CD4-positive, alpha-beta T cell (primary cell): ENCODE measurements at regions not wholly inside any gene's neighbourhood (a gene's known extent, or its start where the extent isn't known, plus 50 kb on each side); places are given as distances from the start of the nearest gene placed in this dataset.

Experiments used
- ATAC-seq: fragments of 200-7000 bp; cut with Tn5 transposase; one replicate; pipeline ENCODE4 v1.10.0; 2022; ENCODE audit warnings: mild to moderate bottlenecking; ENCODE audit not compliant: poor library complexity
- CTCF ChIA-PET: fragments of 350-600 bp; sonication (Branson Sonifier 250); formaldehyde crosslinking; loops from one replicate; lab custom pipeline; 2021; ENCODE audit warnings: antibody characterized with exemption, inconsistent platforms; lab: Charles Lee
- POLR2A ChIA-PET: fragments of 350-600 bp; sonication (Branson Sonifier 250); formaldehyde crosslinking; loops from one replicate; lab custom pipeline; 2021; ENCODE audit warnings: antibody characterized with exemption, inconsistent platforms; lab: Charles Lee
- DNase-seq, 14 experiments: peaks; one replicate each; pipeline ENCODE4 v3.0.0-alpha.2; 2013 to 2020; ENCODE audit warnings: mixed read lengths in 2 of 14
- H3K27ac ChIP-seq, 2 donors: one replicate each; pipeline versions ENCODE4 v1.5.1 to v1.7.0; 2013; ENCODE audit warnings: low read length in 2 of 2, low read depth in 1 of 2, mild to moderate bottlenecking in 1 of 2
- H3K27me3 ChIP-seq, 2 experiments: 1 replicate in 1 of 2; 2 replicates in 1 of 2; pipeline versions ENCODE4 v1.6.1 to v1.7.0; 2013; ENCODE audit warnings: low read length in 2 of 2, control low read depth in 1 of 2, mild to moderate bottlenecking in 1 of 2, moderate library complexity in 1 of 2; ENCODE audit not compliant: insufficient read depth in 2 of 2, control insufficient read depth in 1 of 2
- H3K36me3 ChIP-seq: one replicate; pipeline ENCODE4 v1.6.1; 2013; ENCODE audit warnings: low read length, control low read depth; ENCODE audit not compliant: insufficient read depth
- H3K4me1 ChIP-seq: one replicate; pipeline ENCODE4 v1.6.1; 2013; ENCODE audit warnings: low read length, control low read depth; ENCODE audit not compliant: insufficient read depth
- H3K4me3 ChIP-seq: one replicate; pipeline ENCODE4 v1.5.1; 2013; ENCODE audit warnings: mild to moderate bottlenecking, low read length, moderate library complexity
- H3K9me3 ChIP-seq, 2 experiments: 1 replicate in 1 of 2; 2 replicates in 1 of 2; pipeline versions ENCODE4 v1.6.1 to v1.7.0; 2013; ENCODE audit warnings: low read length in 2 of 2, mild to moderate bottlenecking in 2 of 2, control low read depth in 1 of 2, moderate library complexity in 1 of 2; ENCODE audit not compliant: control insufficient read depth in 1 of 2, insufficient read depth in 1 of 2
- H3K27ac Mint-ChIP-seq: one replicate; pipeline ENCODE4 v1.8.0; 2020; ENCODE audit warnings: mixed read lengths
- H3K27me3 Mint-ChIP-seq: one replicate; pipeline ENCODE4 v1.8.0; 2021; ENCODE audit warnings: mixed read lengths
- H3K36me3 Mint-ChIP-seq: one replicate; pipeline ENCODE4 v1.8.0; 2021; ENCODE audit warnings: low read depth, mixed read lengths
- H3K4me1 Mint-ChIP-seq: one replicate; pipeline ENCODE4 v1.8.0; 2021; ENCODE audit warnings: low read depth, mixed read lengths
- H3K4me3 Mint-ChIP-seq: one replicate; pipeline ENCODE4 v1.8.0; 2020; ENCODE audit warnings: mild to moderate bottlenecking, mixed read lengths
- H3K9me3 Mint-ChIP-seq: one replicate; pipeline ENCODE4 v1.8.0; 2020; ENCODE audit warnings: mixed read lengths
- intact Hi-C, 2 experiments: fragments of 100-400 bp; cut with DNase I in 1 of 2; cut with micrococcal nuclease in 1 of 2; formaldehyde crosslinking; loops; one replicate each; pipeline versions ENCODE4 v1.15.1 to v1.9.0; 2023 to 2025; cut with DNase I, micrococcal nuclease
- TF ChIP-seq, protein P1 (sequence below): fragments of 200-600 bp; IDR thresholded peaks from one replicate; pipeline ENCODE4 v1.8.0; 2022; ENCODE audit warnings: antibody characterized with exemption, mild to moderate bottlenecking

DNA sequence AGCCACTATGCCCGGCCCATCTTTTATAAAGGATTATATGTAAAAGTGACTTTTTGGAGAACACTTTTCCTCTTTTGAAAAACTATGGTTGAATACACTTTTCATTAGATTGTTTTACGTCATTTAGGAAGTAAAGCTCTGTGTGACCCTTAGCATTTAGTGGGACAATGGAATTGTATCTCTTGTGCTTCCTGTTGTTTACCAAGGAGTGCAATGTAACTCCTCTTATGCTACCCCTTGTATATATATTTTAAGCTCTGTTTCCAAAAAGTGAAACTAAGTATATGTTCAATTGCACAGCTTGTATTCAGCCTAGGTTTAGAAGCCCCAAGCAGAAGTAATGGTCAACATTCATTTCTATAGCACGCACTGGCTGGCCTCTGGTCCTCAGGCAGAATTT is 183.1 kb upstream of the CITED2 start:
- Mint-ChIP-seq H3K27ac (no peak overlapping the region), H3K4me1 (no peaks in the 10 kb centered on the region), H3K4me3 (no peak overlapping the region), H3K36me3 (no peaks in the 10 kb centered on the region), H3K27me3 (no peaks in the 10 kb centered on the region), H3K9me3 (peaks cover 3% of the 10 kb centered on the region)
- intact Hi-C loops, result no loop called here
- Histone ChIP-seq H3K4me1 (no peaks in the 10 kb centered on the region), H3K9me3 (no peaks in the 10 kb centered on the region), H3K4me3 (no peak overlapping the region), H3K27me3 (no peaks in the 10 kb centered on the region), H3K27ac (no peak overlapping the region), H3K36me3 (no peaks in the 10 kb centered on the region)
- ATAC-seq (no peak), DNase-seq (no peak)
- TF ChIP-seq, protein P1, sequence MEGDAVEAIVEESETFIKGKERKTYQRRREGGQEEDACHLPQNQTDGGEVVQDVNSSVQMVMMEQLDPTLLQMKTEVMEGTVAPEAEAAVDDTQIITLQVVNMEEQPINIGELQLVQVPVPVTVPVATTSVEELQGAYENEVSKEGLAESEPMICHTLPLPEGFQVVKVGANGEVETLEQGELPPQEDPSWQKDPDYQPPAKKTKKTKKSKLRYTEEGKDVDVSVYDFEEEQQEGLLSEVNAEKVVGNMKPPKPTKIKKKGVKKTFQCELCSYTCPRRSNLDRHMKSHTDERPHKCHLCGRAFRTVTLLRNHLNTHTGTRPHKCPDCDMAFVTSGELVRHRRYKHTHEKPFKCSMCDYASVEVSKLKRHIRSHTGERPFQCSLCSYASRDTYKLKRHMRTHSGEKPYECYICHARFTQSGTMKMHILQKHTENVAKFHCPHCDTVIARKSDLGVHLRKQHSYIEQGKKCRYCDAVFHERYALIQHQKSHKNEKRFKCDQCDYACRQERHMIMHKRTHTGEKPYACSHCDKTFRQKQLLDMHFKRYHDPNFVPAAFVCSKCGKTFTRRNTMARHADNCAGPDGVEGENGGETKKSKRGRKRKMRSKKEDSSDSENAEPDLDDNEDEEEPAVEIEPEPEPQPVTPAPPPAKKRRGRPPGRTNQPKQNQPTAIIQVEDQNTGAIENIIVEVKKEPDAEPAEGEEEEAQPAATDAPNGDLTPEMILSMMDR, result no peak
- POLR2A ChIA-PET, result no interaction called here
- CTCF ChIA-PET, result no interaction called here

DNA sequence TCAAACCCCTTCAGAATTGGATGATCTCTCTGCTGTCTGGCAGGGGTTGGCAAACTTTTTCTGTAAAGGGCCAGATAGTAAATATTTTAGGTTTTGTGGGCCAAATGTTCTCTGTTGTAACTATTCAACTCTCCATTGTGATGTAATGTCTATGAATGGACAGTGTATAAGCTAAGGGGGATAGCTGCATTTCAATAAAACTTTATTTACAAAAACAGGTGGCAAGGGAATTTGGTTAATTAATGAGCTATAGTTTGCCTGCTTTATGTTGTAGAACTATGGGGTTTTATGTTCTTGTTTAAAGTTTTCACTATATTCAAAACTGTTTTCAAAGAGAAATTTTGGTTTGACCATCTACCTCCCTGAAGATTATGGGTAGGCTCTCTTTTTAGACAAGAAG is 182.1 kb upstream of the CITED2 start:
- H3K4me1 ChIP-seq, result no peaks in the 10 kb centered on the region
- Mint-ChIP-seq H3K9me3 (no peaks in the 10 kb centered on the region), H3K27ac (no peak overlapping the region), H3K4me1 (no peaks in the 10 kb centered on the region), H3K27me3 (no peaks in the 10 kb centered on the region), H3K4me3 (no peak overlapping the region), H3K36me3 (no peaks in the 10 kb centered on the region)
- TF ChIP-seq, protein P1, result no peak
- H3K9me3 ChIP-seq, result no peaks in the 10 kb centered on the region
- ChIA-PET CTCF (interaction anchor here (1.1 kb wide), 1 partner anchor 12 kb away, joined by 5 read pairs; no protein-coding TSS in a partner anchor), POLR2A (no interaction called here)
- intact Hi-C loops, result no loop called here
- DNase-seq (no peak), ATAC-seq (no peak)
- no peak overlapping the region for H3K27ac ChIP-seq
- no peaks in the 10 kb centered on the region for H3K27me3 ChIP-seq
- H3K4me3 ChIP-seq, result no peak overlapping the region
- H3K36me3 ChIP-seq, result no peaks in the 10 kb centered on the region

DNA sequence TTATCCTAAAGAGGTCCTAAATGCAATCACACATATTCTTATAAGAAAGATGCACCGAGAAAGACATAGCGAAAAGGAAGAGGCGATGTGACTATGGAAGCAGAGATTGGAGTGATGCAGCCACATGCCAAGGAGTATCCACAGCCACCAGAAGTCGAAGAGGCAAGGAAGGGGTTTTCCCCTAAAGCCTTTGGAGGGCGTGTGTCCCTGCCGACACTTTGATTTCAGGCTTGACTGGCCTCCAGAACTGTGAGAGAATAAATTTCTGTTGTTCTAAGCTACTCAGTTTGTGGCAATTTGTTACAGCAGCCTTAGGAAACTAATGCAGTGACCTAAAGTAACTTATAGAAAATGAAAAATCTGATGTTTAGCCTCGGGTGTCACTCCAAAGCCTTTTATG is 179.5 kb upstream of the CITED2 start:
- POLR2A ChIA-PET, result no interaction called here
- TF ChIP-seq, protein P1, result no peak
- Mint-ChIP-seq H3K4me1 (no peaks in the 10 kb centered on the region), H3K36me3 (no peaks in the 10 kb centered on the region), H3K27ac (no peak overlapping the region), H3K9me3 (no peaks in the 10 kb centered on the region), H3K4me3 (no peak overlapping the region), H3K27me3 (no peaks in the 10 kb centered on the region)
- CTCF ChIA-PET, result no interaction called here
- ATAC-seq (no peak), DNase-seq (no peak)
- Histone ChIP-seq H3K9me3 (no peaks in the 10 kb centered on the region), H3K4me1 (no peaks in the 10 kb centered on the region), H3K4me3 (no peak overlapping the region), H3K27ac (no peak overlapping the region), H3K36me3 (no peaks in the 10 kb centered on the region), H3K27me3 (no peaks in the 10 kb centered on the region)
- intact Hi-C loops, result no loop called here
